Loucy (cell line): ENCODE measurements at regions not wholly inside any gene's neighbourhood (a gene's known extent, or its start where the extent isn't known, plus 50 kb on each side); places are given as distances from the start of the nearest gene placed in this dataset.
"Not testable (repeated sequence)": the region's sequence is repeated elsewhere in the genome, so short reads cannot be mapped to it uniquely, and the experiment has no call there.

ENCODE experiments used
- H2AFZ ChIP-seq: fragments of 200-600 bp; sonication (generic); 2 replicates; pipeline ENCODE4 v1.6.0; 2016; ENCODE audit warnings: antibody characterized with exemption, mild to moderate bottlenecking, low read length, moderate library complexity
- H3F3A ChIP-seq: fragments of 200-600 bp; 2 replicates; pipeline ENCODE4 v1.6.0; 2016; ENCODE audit warnings: antibody characterized with exemption, low read depth, mild to moderate bottlenecking
- H3K27me3 ChIP-seq: fragments of 200-600 bp; sonication (generic); 2 replicates; pipeline ENCODE4 v1.6.1; 2014; ENCODE audit warnings: low read length, mild to moderate bottlenecking; ENCODE audit not compliant: insufficient read depth, poor library complexity, severe bottlenecking
- H3K36me3 ChIP-seq: fragments of 200-600 bp; sonication (generic); 2 replicates; pipeline ENCODE4 v1.6.1; 2016; ENCODE audit warnings: low read length; ENCODE audit not compliant: insufficient read depth
- H3K4me1 ChIP-seq: fragments of 200-600 bp; sonication (generic); 2 replicates; pipeline ENCODE4 v1.5.1; 2014; ENCODE audit warnings: low read length, mild to moderate bottlenecking; ENCODE audit not compliant: insufficient read depth, poor library complexity, severe bottlenecking
- H3K4me2 ChIP-seq: fragments of 200-600 bp; sonication (generic); 2 replicates; pipeline ENCODE4 v1.6.0; 2014; ENCODE audit warnings: antibody characterized with exemption, low read length, low read depth, mild to moderate bottlenecking; ENCODE audit not compliant: poor library complexity, severe bottlenecking
- H3K4me3 ChIP-seq: fragments of 200-600 bp; sonication (generic); 2 replicates; pipeline ENCODE4 v1.5.1; 2014; ENCODE audit warnings: low read length, mild to moderate bottlenecking, mixed read lengths; ENCODE audit not compliant: poor library complexity, severe bottlenecking
- H3K79me2 ChIP-seq: fragments of 200-600 bp; sonication (generic); 2 replicates; pipeline ENCODE4 v1.6.1; 2014; ENCODE audit warnings: low read length; ENCODE audit not compliant: insufficient read depth
- H3K9ac ChIP-seq: fragments of 200-600 bp; sonication (generic); 2 replicates; pipeline ENCODE4 v1.6.0; 2014; ENCODE audit warnings: mild to moderate bottlenecking, low read depth, low read length, moderate library complexity; ENCODE audit not compliant: poor library complexity, severe bottlenecking
- H3K9me2 ChIP-seq: fragments of 200-600 bp; sonication (generic); replicated peaks from 2 replicates; pipeline ENCODE4 v1.6.1; 2016; ENCODE audit warnings: low read depth, low read length, mixed read lengths
- H3K9me3 ChIP-seq: fragments of 200-600 bp; sonication (generic); 2 replicates; pipeline ENCODE4 v1.6.1; 2014; ENCODE audit warnings: mild to moderate bottlenecking, antibody characterized with exemption, low read length, low read depth; ENCODE audit not compliant: insufficient read depth
- H4K20me1 ChIP-seq: fragments of 200-600 bp; sonication (generic); 2 replicates; pipeline ENCODE4 v1.6.0; 2014; ENCODE audit warnings: antibody characterized with exemption, low read length, mild to moderate bottlenecking; ENCODE audit not compliant: insufficient read depth, poor library complexity, severe bottlenecking
- CTCF ChIP-seq: fragments of 200-600 bp; sonication (generic); conservative IDR thresholded peaks from 2 replicates; pipeline ENCODE4 v1.5.1; 2014; ENCODE audit warnings: mild to moderate bottlenecking, antibody characterized with exemption, low read length
- EZH2phosphoT487 ChIP-seq: fragments of 200-600 bp; IDR thresholded peaks from 2 replicates; pipeline ENCODE4 v1.6.1; 2018; ENCODE audit warnings: antibody characterized with exemption, mild to moderate bottlenecking, moderate library complexity, borderline replicate concordance

GRCh38 chr15:38849046-38849445 lies 284.4 kb upstream of the RASGRP1 start:
- no peaks in the 10 kb centered on the region for H3K79me2 ChIP-seq
- H3K4me2 ChIP-seq = no peak overlapping the region
- H3K9me2 ChIP-seq = no peaks in the 10 kb centered on the region
- H3K36me3 ChIP-seq = no peaks in the 10 kb centered on the region
- H2AFZ ChIP-seq = no peak overlapping the region
- no peaks in the 10 kb centered on the region for H4K20me1 ChIP-seq
- no peaks in the 10 kb centered on the region for H3F3A ChIP-seq
- H3K9ac ChIP-seq = no peak overlapping the region
- H3K4me1 ChIP-seq = no peaks in the 10 kb centered on the region
- no peaks in the 10 kb centered on the region for H3K9me3 ChIP-seq
- H3K27me3 ChIP-seq = no peaks in the 10 kb centered on the region
- TF ChIP-seq CTCF = no peak
- TF ChIP-seq EZH2phosphoT487 = no peak
- H3K4me3 ChIP-seq = no peak overlapping the region

- not testable (repeated sequence) for H3K4me3 ChIP-seq, H3K79me2 ChIP-seq, H3K4me2 ChIP-seq, H2AFZ ChIP-seq, H4K20me1 ChIP-seq, H3K9me2 ChIP-seq, H3K9me3 ChIP-seq, H3F3A ChIP-seq, H3K9ac ChIP-seq, H3K4me1 ChIP-seq, H3K36me3 ChIP-seq, H3K27me3 ChIP-seq
These were observed 287.6 kb upstream of the RASGRP1 start for GRCh38 chr15:38852188-38852587.

- Histone ChIP-seq H3K36me3 (no peaks in the 10 kb centered on the region), H3K9ac (no peak overlapping the region), H3K4me3 (no peak overlapping the region), H2AFZ (no peak overlapping the region), H3F3A (no peaks in the 10 kb centered on the region), H3K4me2 (no peak overlapping the region), H3K79me2 (no peaks in the 10 kb centered on the region), H3K9me3 (no peaks in the 10 kb centered on the region), H4K20me1 (no peaks in the 10 kb centered on the region), H3K4me1 (no peaks in the 10 kb centered on the region), H3K27me3 (no peaks in the 10 kb centered on the region), H3K9me2 (no peaks in the 10 kb centered on the region)
- peak; percentile 70 for TF ChIP-seq CTCF
- TF ChIP-seq EZH2phosphoT487 = no peak
These were observed 289.0 kb upstream of the RASGRP1 start for GRCh38 chr15:38853608-38854007.

GRCh38 chr15:38854506-38854905 lies 289.9 kb upstream of the RASGRP1 start:
- Histone ChIP-seq H3K9ac (no peak overlapping the region), H3K4me1 (no peaks in the 10 kb centered on the region), H3K9me2 (no peaks in the 10 kb centered on the region), H2AFZ (no peak overlapping the region), H3K4me2 (no peak overlapping the region), H3K27me3 (no peaks in the 10 kb centered on the region), H3F3A (no peaks in the 10 kb centered on the region), H3K36me3 (no peaks in the 10 kb centered on the region), H4K20me1 (no peaks in the 10 kb centered on the region), H3K79me2 (no peaks in the 10 kb centered on the region), H3K4me3 (no peak overlapping the region), H3K9me3 (no peaks in the 10 kb centered on the region)
- TF ChIP-seq CTCF = no peak
- TF ChIP-seq EZH2phosphoT487 = no peak
